A549 (cell line): ENCODE measurements at regions not wholly inside any gene's neighbourhood (a gene's known extent, or its start where the extent isn't known, plus 50 kb on each side); places are given as distances from the start of the nearest gene placed in this dataset.

Experiments
- RAD21 ChIP-seq, 2 experiments: fragments of >200 bp in 1 of 2; sonication (Bioruptor Twin) in 1 of 2; formaldehyde crosslinking in 1 of 2; IDR thresholded peaks in 1 of 2; conservative IDR thresholded peaks in 1 of 2; 2 replicates in 1 of 2; 3 replicates in 1 of 2; pipeline ENCODE4 v1.6.1; 2012 to 2018; ENCODE audit warnings: inconsistent platforms in 1 of 2
- TF ChIP-seq, protein P1 (sequence below): IDR thresholded peaks from 2 replicates; pipeline ENCODE4 v1.6.1; 2012
- TF ChIP-seq, protein P2 (sequence below): fragments of >200 bp; sonication (Bioruptor Twin); formaldehyde crosslinking; IDR thresholded peaks from 3 replicates; pipeline ENCODE4 v1.5.1; 2016

DNA sequence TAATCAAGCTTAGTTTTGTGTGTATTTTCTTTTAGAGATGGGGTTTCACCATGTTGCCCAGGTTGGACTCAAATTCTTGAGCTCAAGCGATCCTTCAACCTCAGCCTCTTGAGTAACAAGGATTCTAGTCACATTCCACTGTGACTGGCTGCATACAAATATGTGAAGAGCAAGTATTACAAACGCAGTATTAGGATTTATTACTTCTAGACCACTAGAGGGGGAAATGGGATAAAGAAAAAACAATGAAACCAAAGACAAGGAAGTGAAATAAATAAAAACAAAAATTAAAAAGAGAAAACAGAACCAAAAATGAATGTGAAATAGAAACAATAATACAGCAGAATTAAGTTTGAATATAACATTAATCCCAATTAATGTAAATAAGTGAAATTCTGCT is 308.7 kb downstream of the ANKRD30A start:
- peak; percentile 60 to 66 for TF ChIP-seq RAD21 (conservative IDR thresholded peaks at IDR 0.05 in 1 of 2, IDR thresholded peaks at IDR 0.05 in 1 of 2)
- TF ChIP-seq, protein P1, sequence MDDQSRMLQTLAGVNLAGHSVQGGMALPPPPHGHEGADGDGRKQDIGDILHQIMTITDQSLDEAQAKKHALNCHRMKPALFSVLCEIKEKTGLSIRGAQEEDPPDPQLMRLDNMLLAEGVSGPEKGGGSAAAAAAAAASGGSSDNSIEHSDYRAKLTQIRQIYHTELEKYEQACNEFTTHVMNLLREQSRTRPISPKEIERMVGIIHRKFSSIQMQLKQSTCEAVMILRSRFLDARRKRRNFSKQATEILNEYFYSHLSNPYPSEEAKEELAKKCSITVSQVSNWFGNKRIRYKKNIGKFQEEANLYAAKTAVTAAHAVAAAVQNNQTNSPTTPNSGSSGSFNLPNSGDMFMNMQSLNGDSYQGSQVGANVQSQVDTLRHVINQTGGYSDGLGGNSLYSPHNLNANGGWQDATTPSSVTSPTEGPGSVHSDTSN = no peak
- TF ChIP-seq, protein P2, sequence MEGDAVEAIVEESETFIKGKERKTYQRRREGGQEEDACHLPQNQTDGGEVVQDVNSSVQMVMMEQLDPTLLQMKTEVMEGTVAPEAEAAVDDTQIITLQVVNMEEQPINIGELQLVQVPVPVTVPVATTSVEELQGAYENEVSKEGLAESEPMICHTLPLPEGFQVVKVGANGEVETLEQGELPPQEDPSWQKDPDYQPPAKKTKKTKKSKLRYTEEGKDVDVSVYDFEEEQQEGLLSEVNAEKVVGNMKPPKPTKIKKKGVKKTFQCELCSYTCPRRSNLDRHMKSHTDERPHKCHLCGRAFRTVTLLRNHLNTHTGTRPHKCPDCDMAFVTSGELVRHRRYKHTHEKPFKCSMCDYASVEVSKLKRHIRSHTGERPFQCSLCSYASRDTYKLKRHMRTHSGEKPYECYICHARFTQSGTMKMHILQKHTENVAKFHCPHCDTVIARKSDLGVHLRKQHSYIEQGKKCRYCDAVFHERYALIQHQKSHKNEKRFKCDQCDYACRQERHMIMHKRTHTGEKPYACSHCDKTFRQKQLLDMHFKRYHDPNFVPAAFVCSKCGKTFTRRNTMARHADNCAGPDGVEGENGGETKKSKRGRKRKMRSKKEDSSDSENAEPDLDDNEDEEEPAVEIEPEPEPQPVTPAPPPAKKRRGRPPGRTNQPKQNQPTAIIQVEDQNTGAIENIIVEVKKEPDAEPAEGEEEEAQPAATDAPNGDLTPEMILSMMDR = peak; percentile 43
